Endothelial cell (in vitro differentiated cells): ENCODE measurements at regions not wholly inside any gene's neighbourhood (a gene's known extent, or its start where the extent isn't known, plus 50 kb on each side); places are given as distances from the start of the nearest gene placed in this dataset.

Experiments
- DNase-seq: peaks from one replicate; pipeline ENCODE4 v3.0.0; 2021; ENCODE audit warnings: low spot score
- H3K27ac Mint-ChIP-seq: one replicate; pipeline ENCODE4 v1.8.0; 2021; ENCODE audit warnings: mixed read lengths, inconsistent platforms; ENCODE audit not compliant: unreplicated experiment
- H3K27me3 Mint-ChIP-seq: one replicate; pipeline ENCODE4 v1.8.0; 2021; ENCODE audit warnings: mild to moderate bottlenecking, moderate library complexity, mixed read lengths, inconsistent platforms; ENCODE audit not compliant: unreplicated experiment
- H3K36me3 Mint-ChIP-seq: one replicate; pipeline ENCODE4 v1.8.0; 2021; ENCODE audit warnings: mild to moderate bottlenecking, low read depth, mixed read lengths, inconsistent platforms; ENCODE audit not compliant: unreplicated experiment
- H3K4me1 Mint-ChIP-seq: one replicate; pipeline ENCODE4 v1.8.0; 2021; ENCODE audit warnings: mild to moderate bottlenecking, mixed read lengths, inconsistent platforms; ENCODE audit not compliant: unreplicated experiment
- H3K4me3 Mint-ChIP-seq: one replicate; pipeline ENCODE4 v1.8.0; 2021; ENCODE audit warnings: mild to moderate bottlenecking, mixed read lengths, inconsistent platforms; ENCODE audit not compliant: unreplicated experiment
- H3K9me3 Mint-ChIP-seq: one replicate; pipeline ENCODE4 v1.8.0; 2021; ENCODE audit warnings: mixed read lengths, inconsistent platforms; ENCODE audit not compliant: unreplicated experiment
- TF ChIP-seq, protein P1 (sequence below): fragments of 200-600 bp; sonication (generic); IDR thresholded peaks from one replicate; pipeline ENCODE4 v1.5.0; 2021; ENCODE audit warnings: antibody characterized with exemption; ENCODE audit not compliant: unreplicated experiment

- TF ChIP-seq, protein P1, sequence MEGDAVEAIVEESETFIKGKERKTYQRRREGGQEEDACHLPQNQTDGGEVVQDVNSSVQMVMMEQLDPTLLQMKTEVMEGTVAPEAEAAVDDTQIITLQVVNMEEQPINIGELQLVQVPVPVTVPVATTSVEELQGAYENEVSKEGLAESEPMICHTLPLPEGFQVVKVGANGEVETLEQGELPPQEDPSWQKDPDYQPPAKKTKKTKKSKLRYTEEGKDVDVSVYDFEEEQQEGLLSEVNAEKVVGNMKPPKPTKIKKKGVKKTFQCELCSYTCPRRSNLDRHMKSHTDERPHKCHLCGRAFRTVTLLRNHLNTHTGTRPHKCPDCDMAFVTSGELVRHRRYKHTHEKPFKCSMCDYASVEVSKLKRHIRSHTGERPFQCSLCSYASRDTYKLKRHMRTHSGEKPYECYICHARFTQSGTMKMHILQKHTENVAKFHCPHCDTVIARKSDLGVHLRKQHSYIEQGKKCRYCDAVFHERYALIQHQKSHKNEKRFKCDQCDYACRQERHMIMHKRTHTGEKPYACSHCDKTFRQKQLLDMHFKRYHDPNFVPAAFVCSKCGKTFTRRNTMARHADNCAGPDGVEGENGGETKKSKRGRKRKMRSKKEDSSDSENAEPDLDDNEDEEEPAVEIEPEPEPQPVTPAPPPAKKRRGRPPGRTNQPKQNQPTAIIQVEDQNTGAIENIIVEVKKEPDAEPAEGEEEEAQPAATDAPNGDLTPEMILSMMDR = no peak
- no peak overlapping the region for H3K4me3 Mint-ChIP-seq
- no peaks in the 10 kb centered on the region for H3K4me1 Mint-ChIP-seq
- H3K36me3 Mint-ChIP-seq = no peaks in the 10 kb centered on the region
- no peak overlapping the region for H3K27ac Mint-ChIP-seq
- peaks cover 6% of the 10 kb centered on the region for H3K27me3 Mint-ChIP-seq
- no peaks in the 10 kb centered on the region for H3K9me3 Mint-ChIP-seq
- no peak for DNase-seq
These were observed 94.6 kb downstream of the UTP18 start for GRCh38 chr17:51354936-51355335.

GRCh38 chr17:51355441-51356410, 95.4 kb downstream of the UTP18 start:
- Mint-ChIP-seq H3K27ac (no peak overlapping the region), H3K36me3 (no peaks in the 10 kb centered on the region), H3K27me3 (peaks cover 6% of the 10 kb centered on the region), H3K9me3 (no peaks in the 10 kb centered on the region), H3K4me1 (no peaks in the 10 kb centered on the region), H3K4me3 (no peak overlapping the region)
- no peak for DNase-seq
- TF ChIP-seq, protein P1 = no peak

DNA sequence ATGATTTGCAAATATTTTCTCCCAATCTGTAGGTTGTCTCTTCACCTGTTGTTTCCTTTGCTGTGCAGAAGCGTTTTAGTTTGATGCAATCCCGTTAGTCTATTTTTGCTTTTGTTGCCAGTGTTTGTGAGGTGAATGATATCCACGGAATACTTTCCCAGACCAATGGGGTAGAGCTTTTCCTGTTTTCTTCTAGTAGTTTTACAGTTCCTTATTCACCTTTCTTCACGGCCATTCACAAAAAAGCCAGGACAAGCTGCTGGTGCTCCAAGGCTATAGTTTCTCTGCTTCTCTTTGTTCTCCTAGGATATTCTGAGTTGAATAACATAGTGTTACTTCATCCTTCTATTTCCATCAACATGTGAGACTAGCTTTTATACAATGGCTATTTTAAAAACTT, 98.7 kb downstream of the UTP18 start:
- no peak for DNase-seq
- no peaks in the 10 kb centered on the region for H3K27me3 Mint-ChIP-seq
- no peaks in the 10 kb centered on the region for H3K36me3 Mint-ChIP-seq
- H3K4me3 Mint-ChIP-seq = no peak overlapping the region
- TF ChIP-seq, protein P1 = no peak
- H3K27ac Mint-ChIP-seq = no peak overlapping the region
- no peaks in the 10 kb centered on the region for H3K9me3 Mint-ChIP-seq
- H3K4me1 Mint-ChIP-seq = no peaks in the 10 kb centered on the region

DNA sequence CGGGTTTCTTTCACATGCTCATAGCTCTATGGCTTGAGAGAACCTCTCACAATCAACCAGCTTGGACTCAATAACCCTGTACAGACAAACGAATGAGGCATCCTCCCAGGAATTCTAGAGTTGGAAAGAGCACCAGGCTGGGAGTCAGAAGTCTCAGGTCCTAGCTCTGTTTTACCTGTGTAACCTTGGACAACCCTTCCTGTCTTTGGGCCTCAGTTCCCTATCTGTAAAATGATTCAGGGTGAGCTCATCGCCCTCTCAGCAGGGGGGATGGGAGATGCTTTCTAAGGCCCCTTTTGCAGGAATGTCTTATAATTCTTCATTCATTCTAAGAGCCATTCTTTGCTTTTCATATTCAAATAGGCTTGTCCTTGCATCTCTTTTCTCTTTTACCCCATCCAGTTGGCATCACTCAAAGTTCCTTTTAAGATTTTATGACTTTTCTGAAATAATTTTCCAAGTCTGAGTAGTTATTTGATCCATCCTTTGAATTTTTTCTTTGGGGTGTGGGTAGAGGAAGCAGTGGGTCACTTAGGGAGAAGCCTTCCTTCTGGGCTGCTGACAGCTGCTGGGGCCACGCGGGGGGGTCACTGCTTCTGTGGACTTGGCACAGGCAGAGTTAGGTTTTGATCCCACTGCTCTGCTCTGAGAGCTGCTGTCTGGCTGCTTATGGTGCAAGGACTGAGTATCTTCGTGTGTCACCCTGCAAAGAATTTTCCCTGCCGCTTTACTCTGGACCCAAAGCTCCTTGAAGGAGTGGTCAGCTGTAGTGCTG, 102.7 kb downstream of the UTP18 start:
- H3K36me3 Mint-ChIP-seq = no peaks in the 10 kb centered on the region
- DNase-seq = no peak
- no peak overlapping the region for H3K27ac Mint-ChIP-seq
- TF ChIP-seq, protein P1 = no peak
- H3K4me1 Mint-ChIP-seq = no peaks in the 10 kb centered on the region
- H3K4me3 Mint-ChIP-seq = no peak overlapping the region
- no peaks in the 10 kb centered on the region for H3K9me3 Mint-ChIP-seq
- no peaks in the 10 kb centered on the region for H3K27me3 Mint-ChIP-seq
